ENCODE measurements at regions not wholly inside any gene's neighbourhood (a gene's known extent, or its start where the extent isn't known, plus 50 kb on each side); places are given as distances from the start of the nearest gene placed in this dataset.

- TF ChIP-seq CTCF (IDR thresholded peaks at IDR 0.05), result no peak
- TF ChIP-seq POLR2A (IDR thresholded peaks at IDR 0.05; ENCODE audit: low read depth), result no peak
- no peak for TF ChIP-seq POLR2AphosphoS5 (IDR thresholded peaks at IDR 0.05)
Measured at GRCh38 chr14:42370056-42370455, 763.4 kb downstream of the LRFN5 start.
